ENCODE measurements at regions not wholly inside any gene's neighbourhood (a gene's known extent, or its start where the extent isn't known, plus 50 kb on each side); places are given as distances from the start of the nearest gene placed in this dataset.

DNA sequence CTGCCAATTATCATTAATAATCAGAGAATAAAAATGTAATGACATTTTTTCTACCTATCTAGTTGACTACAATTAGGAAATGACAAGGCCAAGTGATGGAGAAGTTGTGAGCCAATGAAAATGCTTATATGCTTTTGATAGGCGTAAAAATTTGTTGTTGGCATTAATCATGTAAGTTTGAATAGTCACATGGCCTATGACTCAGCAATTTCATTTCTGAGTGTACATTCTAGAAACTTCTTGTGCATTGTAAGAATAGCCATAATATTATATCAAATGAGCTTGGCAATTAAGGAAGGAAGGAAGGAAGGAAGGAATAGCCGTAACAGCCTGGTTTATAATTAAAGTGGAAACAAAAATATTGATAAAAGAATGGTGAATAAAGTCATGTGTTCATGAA is 179.9 kb downstream of the PTH2R start:
- intact Hi-C loops (cut with DNase I, micrococcal nuclease), result no loop called here
- no peaks in the 10 kb centered on the region for H3K36me3 Mint-ChIP-seq (ENCODE audit: low read depth)
- Histone ChIP-seq H3K4me1 (ENCODE audit: insufficient read depth, low read length) (no peaks in the 10 kb centered on the region), H3K36me3 (ENCODE audit: insufficient read depth, low read length) (no peaks in the 10 kb centered on the region), H3K9me3 (ENCODE audit: control insufficient read depth in 1 of 2, insufficient read depth in 1 of 2, low read length in 2 of 2) (no peaks in the 10 kb centered on the region), H3K4me3 (ENCODE audit: low read length) (no peak overlapping the region), H3K27me3 (ENCODE audit: control insufficient read depth in 1 of 2, insufficient read depth in 2 of 2, low read length in 2 of 2) (no peaks in the 10 kb centered on the region), H3K27ac (ENCODE audit: low read depth in 1 of 2, low read length in 2 of 2) (no peak overlapping the region)
- POLR2A ChIA-PET, result no interaction called here
- no peak for ATAC-seq (ENCODE audit: poor library complexity)
- no peak for TF ChIP-seq CTCF (IDR thresholded peaks at IDR 0.05)
- H3K27ac Mint-ChIP-seq, result no peak overlapping the region
- H3K27me3 Mint-ChIP-seq, result no peaks in the 10 kb centered on the region
- no peak for DNase-seq
- H3K9me3 Mint-ChIP-seq, result no peaks in the 10 kb centered on the region
- CTCF ChIA-PET, result no interaction called here
- no peak overlapping the region for H3K4me3 Mint-ChIP-seq
- H3K4me1 Mint-ChIP-seq (ENCODE audit: low read depth), result no peaks in the 10 kb centered on the region

- no peak overlapping the region for H3K27ac ChIP-seq (ENCODE audit: low read depth in 1 of 2, low read length in 2 of 2)
- DNase-seq (no peak), ATAC-seq (ENCODE audit: poor library complexity) (no peak)
- no peaks in the 10 kb centered on the region for H3K36me3 ChIP-seq (ENCODE audit: insufficient read depth, low read length)
- CTCF ChIA-PET, result no interaction called here
- H3K27me3 ChIP-seq (ENCODE audit: control insufficient read depth in 1 of 2, insufficient read depth in 2 of 2, low read length in 2 of 2), result no peaks in the 10 kb centered on the region
- H3K9me3 ChIP-seq (ENCODE audit: control insufficient read depth in 1 of 2, insufficient read depth in 1 of 2, low read length in 2 of 2), result peaks cover 0 to 2% of the 10 kb centered on the region in 2 experiments
- POLR2A ChIA-PET, result no interaction called here
- no peaks in the 10 kb centered on the region for H3K27me3 Mint-ChIP-seq
- no peak overlapping the region for H3K27ac Mint-ChIP-seq
- no peaks in the 10 kb centered on the region for H3K9me3 Mint-ChIP-seq
- no peak for TF ChIP-seq CTCF (IDR thresholded peaks at IDR 0.05)
- H3K4me1 Mint-ChIP-seq (ENCODE audit: low read depth), result no peaks in the 10 kb centered on the region
- intact Hi-C loops (cut with DNase I, micrococcal nuclease), result no loop called here
- no peak overlapping the region for H3K4me3 ChIP-seq (ENCODE audit: low read length)
- H3K36me3 Mint-ChIP-seq (ENCODE audit: low read depth), result no peaks in the 10 kb centered on the region
- no peak overlapping the region for H3K4me3 Mint-ChIP-seq
- H3K4me1 ChIP-seq (ENCODE audit: insufficient read depth, low read length), result no peaks in the 10 kb centered on the region
Observed at GRCh38 chr2:208594642-208595385, 188.2 kb downstream of the PTH2R start.

DNA sequence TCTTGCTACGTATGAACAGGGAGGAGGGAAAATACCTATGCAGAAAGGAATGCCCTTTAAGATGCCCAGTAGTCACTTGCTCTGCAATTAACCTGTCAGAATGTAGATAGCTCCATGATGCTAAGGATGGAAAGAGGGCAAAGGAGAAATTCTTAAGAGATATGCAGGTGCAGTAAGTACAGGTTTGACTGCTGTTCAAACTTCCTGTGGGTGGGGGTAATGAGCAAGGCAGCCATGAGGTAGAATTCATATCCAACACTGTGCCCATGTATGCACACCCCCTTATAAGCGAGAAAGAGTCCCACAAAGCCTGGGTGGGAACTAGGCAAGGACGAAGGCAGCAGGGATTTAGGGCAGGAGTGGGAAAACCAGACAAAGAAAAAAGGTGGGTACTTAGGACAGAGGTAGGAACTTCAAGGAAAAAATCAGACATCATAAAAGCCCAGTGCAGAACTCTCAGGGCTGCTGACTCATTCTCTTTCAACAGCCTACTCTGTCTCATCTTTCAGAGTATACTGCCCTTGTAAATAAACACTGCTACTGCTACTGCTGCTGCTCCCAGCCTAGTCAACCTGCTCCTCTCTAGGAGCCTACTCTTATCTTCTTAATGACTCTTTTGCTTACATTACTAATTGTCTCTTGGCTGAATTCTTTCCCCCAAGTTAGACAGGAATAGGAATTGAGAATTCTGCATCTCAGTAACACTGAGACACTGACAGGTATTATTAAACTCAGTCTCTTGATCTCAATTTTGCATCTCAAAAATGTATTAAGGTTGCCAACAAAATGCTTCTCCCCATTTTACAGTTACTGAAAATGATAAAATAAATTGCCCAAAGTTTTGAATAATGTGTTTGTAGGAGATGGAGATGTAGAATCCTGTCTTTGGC is 189.0 kb downstream of the PTH2R start:
- Mint-ChIP-seq H3K4me1 (ENCODE audit: low read depth) (no peaks in the 10 kb centered on the region), H3K27ac (no peak overlapping the region), H3K36me3 (ENCODE audit: low read depth) (no peaks in the 10 kb centered on the region), H3K9me3 (peaks cover 2% of the 10 kb centered on the region), H3K27me3 (no peaks in the 10 kb centered on the region), H3K4me3 (no peak overlapping the region)
- Histone ChIP-seq H3K36me3 (ENCODE audit: insufficient read depth, low read length) (no peaks in the 10 kb centered on the region), H3K4me1 (ENCODE audit: insufficient read depth, low read length) (no peaks in the 10 kb centered on the region), H3K9me3 (ENCODE audit: control insufficient read depth in 1 of 2, insufficient read depth in 1 of 2, low read length in 2 of 2) (peaks cover 0 to 5% of the 10 kb centered on the region in 2 experiments), H3K27ac (ENCODE audit: low read depth in 1 of 2, low read length in 2 of 2) (no peak overlapping the region), H3K27me3 (ENCODE audit: control insufficient read depth in 1 of 2, insufficient read depth in 2 of 2, low read length in 2 of 2) (no peaks in the 10 kb centered on the region), H3K4me3 (ENCODE audit: low read length) (no peak overlapping the region)
- ChIA-PET CTCF (no interaction called here), POLR2A (no interaction called here)
- ATAC-seq (ENCODE audit: poor library complexity) (no peak), DNase-seq (no peak)
- intact Hi-C loops (cut with DNase I, micrococcal nuclease), result no loop called here
- no peak for TF ChIP-seq CTCF (IDR thresholded peaks at IDR 0.05)

Measured in CD4-positive, alpha-beta T cell (primary cell).